DND-41 (cell line): ENCODE measurements at regions not wholly inside any gene's neighbourhood (a gene's known extent, or its start where the extent isn't known, plus 50 kb on each side); places are given as distances from the start of the nearest gene placed in this dataset.

ENCODE experiments used
- EZH2 ChIP-seq: IDR thresholded peaks from 3 replicates; pipeline ENCODE4 v1.6.1; 2012; ENCODE audit warnings: borderline replicate concordance, low read depth, mild to moderate bottlenecking, moderate library complexity, low read length, inconsistent platforms; ENCODE audit not compliant: severe bottlenecking
- TF ChIP-seq, protein P1 (sequence below): IDR thresholded peaks from 2 replicates; pipeline ENCODE4 v1.5.1; 2012; ENCODE audit warnings: borderline replicate concordance, low read length, moderate library complexity, mild to moderate bottlenecking; ENCODE audit not compliant: poor library complexity, severe bottlenecking; ENCODE audit errors: extremely low read depth

DNA sequence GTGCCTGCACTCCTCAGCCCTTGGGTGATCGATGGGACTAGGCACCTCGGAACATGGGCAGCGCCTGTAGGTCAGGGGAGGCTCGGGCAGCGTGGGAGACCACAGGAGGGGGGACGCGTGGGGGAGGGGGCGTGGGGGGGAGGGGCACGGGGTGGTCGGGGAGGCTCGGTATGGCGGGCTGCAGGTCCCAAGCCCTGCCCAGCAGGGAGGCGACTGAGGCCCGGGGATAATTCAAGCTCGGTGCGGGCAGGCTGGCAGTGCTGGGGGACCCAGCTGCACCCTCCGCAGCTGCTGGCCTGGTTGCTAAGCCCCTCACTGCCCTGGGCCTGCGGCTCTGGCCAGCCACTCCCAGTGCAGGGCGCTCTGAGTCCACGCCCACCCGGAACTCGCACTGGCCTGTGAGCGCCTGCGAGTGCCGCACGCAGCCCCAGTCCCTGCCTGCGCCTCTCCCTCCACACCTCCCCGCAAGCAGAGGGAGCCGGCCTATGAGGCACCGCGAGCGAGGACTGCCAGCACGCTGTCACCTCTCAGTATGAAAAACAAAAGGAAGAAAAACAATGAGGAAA is 1698.3 kb upstream of the RAG2 start:
- TF ChIP-seq, protein P1, sequence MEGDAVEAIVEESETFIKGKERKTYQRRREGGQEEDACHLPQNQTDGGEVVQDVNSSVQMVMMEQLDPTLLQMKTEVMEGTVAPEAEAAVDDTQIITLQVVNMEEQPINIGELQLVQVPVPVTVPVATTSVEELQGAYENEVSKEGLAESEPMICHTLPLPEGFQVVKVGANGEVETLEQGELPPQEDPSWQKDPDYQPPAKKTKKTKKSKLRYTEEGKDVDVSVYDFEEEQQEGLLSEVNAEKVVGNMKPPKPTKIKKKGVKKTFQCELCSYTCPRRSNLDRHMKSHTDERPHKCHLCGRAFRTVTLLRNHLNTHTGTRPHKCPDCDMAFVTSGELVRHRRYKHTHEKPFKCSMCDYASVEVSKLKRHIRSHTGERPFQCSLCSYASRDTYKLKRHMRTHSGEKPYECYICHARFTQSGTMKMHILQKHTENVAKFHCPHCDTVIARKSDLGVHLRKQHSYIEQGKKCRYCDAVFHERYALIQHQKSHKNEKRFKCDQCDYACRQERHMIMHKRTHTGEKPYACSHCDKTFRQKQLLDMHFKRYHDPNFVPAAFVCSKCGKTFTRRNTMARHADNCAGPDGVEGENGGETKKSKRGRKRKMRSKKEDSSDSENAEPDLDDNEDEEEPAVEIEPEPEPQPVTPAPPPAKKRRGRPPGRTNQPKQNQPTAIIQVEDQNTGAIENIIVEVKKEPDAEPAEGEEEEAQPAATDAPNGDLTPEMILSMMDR: no peak
- no peak for TF ChIP-seq EZH2
